OCI-LY3 (cell line): ENCODE measurements at regions not wholly inside any gene's neighbourhood (a gene's known extent, or its start where the extent isn't known, plus 50 kb on each side); places are given as distances from the start of the nearest gene placed in this dataset.

Experiments used
- H2AFZ ChIP-seq: fragments of 200-600, 300-600 bp; shearing (Covaris generic); 2 replicates; pipeline ENCODE4 v1.6.0; 2014; ENCODE audit warnings: antibody characterized with exemption, low read depth, low read length
- H3K27ac ChIP-seq: fragments of 200-600, 300-600 bp; sonication (generic); 2 replicates; pipeline ENCODE4 v1.5.1; 2014; ENCODE audit warnings: mild to moderate bottlenecking, low read length, moderate library complexity, mixed read lengths
- H3K27me3 ChIP-seq: fragments of 200-600, 300-600 bp; sonication (generic); 2 replicates; pipeline ENCODE4 v1.6.1; 2014; ENCODE audit warnings: low read depth, low read length, mixed read lengths
- H3K36me3 ChIP-seq: fragments of 200-600, 300-600 bp; sonication (generic); replicated peaks from 2 replicates; pipeline ENCODE3; 2014; ENCODE audit warnings: low read depth, low read length, mixed read lengths
- H3K4me1 ChIP-seq: fragments of 300-600, 200-600 bp; sonication (generic); 2 replicates; pipeline ENCODE4 v1.6.1; 2014; ENCODE audit warnings: low read length, mixed read lengths
- H3K4me2 ChIP-seq: fragments of 200-600, 300-600 bp; sonication (generic); 2 replicates; pipeline ENCODE4 v1.6.1; 2014; ENCODE audit warnings: low read length, mixed read lengths
- H3K4me3 ChIP-seq: fragments of 300-600, 200-600 bp; sonication (generic); 2 replicates; pipeline ENCODE4 v1.5.1; 2014; ENCODE audit warnings: antibody characterized with exemption, mild to moderate bottlenecking, low read length, moderate library complexity
- H3K79me2 ChIP-seq: fragments of 300-600, 200-600 bp; shearing (Covaris generic); 2 replicates; pipeline ENCODE4 v1.6.1; 2014; ENCODE audit warnings: mild to moderate bottlenecking, low read length, mixed read lengths
- H3K9ac ChIP-seq: fragments of 300-600, 200-600 bp; shearing (Covaris generic); 2 replicates; pipeline ENCODE4 v1.6.0; 2014; ENCODE audit warnings: mild to moderate bottlenecking, low read length, moderate library complexity
- H3K9me3 ChIP-seq: fragments of 200-600, 300-600 bp; shearing (Covaris generic); 2 replicates; pipeline ENCODE4 v1.6.1; 2014; ENCODE audit warnings: low read length, mixed read lengths; ENCODE audit not compliant: insufficient read depth
- H4K20me1 ChIP-seq: fragments of 200-600, 300-600 bp; sonication (generic); 2 replicates; pipeline ENCODE4 v1.6.1; 2016; ENCODE audit warnings: low read length, mixed read lengths; ENCODE audit not compliant: insufficient read depth
- CTCF ChIP-seq: fragments of 200-600, 300-600 bp; sonication (generic); IDR thresholded peaks from 2 replicates; pipeline ENCODE4 v1.5.1; 2014; ENCODE audit warnings: antibody characterized with exemption, low read length, low read depth
- EZH2phosphoT487 ChIP-seq: fragments of 200-600 bp; shearing (Covaris generic); IDR thresholded peaks from 2 replicates; pipeline ENCODE4 v1.6.1; 2018; ENCODE audit warnings: antibody characterized with exemption, mixed run types, low read depth

GRCh38 chr18:54776282-54776977, 51.8 kb upstream of the RAB27B start:
- no peaks in the 10 kb centered on the region for H3K9me3 ChIP-seq
- H3K4me3 ChIP-seq = peak overlapping the region; percentile 3; the same call in 1 of the 2 replicates
- no peaks in the 10 kb centered on the region for H4K20me1 ChIP-seq
- no peaks in the 10 kb centered on the region for H3K79me2 ChIP-seq
- H3K4me1 ChIP-seq = peaks cover 28% of the 10 kb centered on the region
- no peak overlapping the region for H2AFZ ChIP-seq
- H3K4me2 ChIP-seq = peak overlapping the region; percentile 46
- peaks cover 38% of the 10 kb centered on the region for H3K27me3 ChIP-seq
- no peak for TF ChIP-seq CTCF
- no peak for TF ChIP-seq EZH2phosphoT487
- H3K9ac ChIP-seq = no peak overlapping the region
- H3K27ac ChIP-seq = no peak overlapping the region
- no peaks in the 10 kb centered on the region for H3K36me3 ChIP-seq

GRCh38 chr18:54777118-54777791, 51.0 kb upstream of the RAB27B start:
- Histone ChIP-seq H3K9me3 (no peaks in the 10 kb centered on the region), H3K36me3 (no peaks in the 10 kb centered on the region), H3K4me1 (peaks cover 28% of the 10 kb centered on the region), H3K4me2 (peak overlapping the region; percentile 46), H4K20me1 (no peaks in the 10 kb centered on the region), H3K4me3 (0 out of 2 replicates have a peak overlapping the region, but pooled peaks have one; percentile 1), H3K27ac (no peak overlapping the region), H2AFZ (no peak overlapping the region), H3K79me2 (no peaks in the 10 kb centered on the region), H3K9ac (no peak overlapping the region), H3K27me3 (peaks cover 33% of the 10 kb centered on the region)
- TF ChIP-seq CTCF (no peak), EZH2phosphoT487 (no peak)

GRCh38 chr18:54777989-54778388, 50.3 kb upstream of the RAB27B start:
- peaks cover 32% of the 10 kb centered on the region for H3K27me3 ChIP-seq
- H3K4me2 ChIP-seq = peak overlapping the region; percentile 46
- peaks cover 28% of the 10 kb centered on the region for H3K4me1 ChIP-seq
- H3K27ac ChIP-seq = no peak overlapping the region
- no peaks in the 10 kb centered on the region for H3K79me2 ChIP-seq
- H4K20me1 ChIP-seq = no peaks in the 10 kb centered on the region
- H3K4me3 ChIP-seq = no peak overlapping the region
- no peaks in the 10 kb centered on the region for H3K36me3 ChIP-seq
- TF ChIP-seq EZH2phosphoT487 (no peak), CTCF (no peak)
- H3K9me3 ChIP-seq = no peaks in the 10 kb centered on the region
- no peak overlapping the region for H3K9ac ChIP-seq
- no peak overlapping the region for H2AFZ ChIP-seq
